HEK293 (cell line): ENCODE measurements at regions not wholly inside any gene's neighbourhood (a gene's known extent, or its start where the extent isn't known, plus 50 kb on each side); places are given as distances from the start of the nearest gene placed in this dataset.

Experiments
- OVOL3 ChIP-seq: fragments of 450-650 bp; formaldehyde crosslinking; IDR thresholded peaks from 2 replicates; pipeline ENCODE4 v1.5.1; 2016; ENCODE audit warnings: missing biosample characterization, missing genetic modification characterization
- TCF7L2 ChIP-seq: IDR thresholded peaks from 2 replicates; pipeline ENCODE4 v1.6.1; 2011; ENCODE audit warnings: low read depth, mild to moderate bottlenecking, inconsistent platforms, low read length, moderate library complexity, borderline replicate concordance
- ZBTB1 ChIP-seq: fragments of 450-650 bp; formaldehyde crosslinking; IDR thresholded peaks from 2 replicates; pipeline ENCODE4 v1.5.1; 2016; ENCODE audit warnings: missing biosample characterization, missing genetic modification characterization
- ZNF169 ChIP-seq: fragments of 450-650 bp; formaldehyde crosslinking; IDR thresholded peaks from 2 replicates; pipeline ENCODE4 v1.5.1; 2016; ENCODE audit warnings: missing biosample characterization, missing genetic modification characterization
- ZNF248 ChIP-seq: fragments of 450-650 bp; formaldehyde crosslinking; IDR thresholded peaks from 2 replicates; pipeline ENCODE4 v1.5.1; 2017; ENCODE audit warnings: missing biosample characterization, missing genetic modification characterization
- ZNF354C ChIP-seq: fragments of 450-650 bp; formaldehyde crosslinking; IDR thresholded peaks from 2 replicates; pipeline ENCODE4 v1.5.1; 2016; ENCODE audit warnings: missing biosample characterization, missing genetic modification characterization, low read depth, borderline replicate concordance
- ZNF449 ChIP-seq: fragments of 450-650 bp; formaldehyde crosslinking; IDR thresholded peaks from 2 replicates; pipeline ENCODE4 v1.5.1; 2017; ENCODE audit warnings: missing biosample characterization, mild to moderate bottlenecking, missing genetic modification characterization, moderate library complexity
- ZNF521 ChIP-seq: fragments of 450-650 bp; formaldehyde crosslinking; IDR thresholded peaks from 2 replicates; pipeline ENCODE4 v1.5.1; 2017; ENCODE audit warnings: missing biosample characterization, mild to moderate bottlenecking, missing genetic modification characterization
- ZNF530 ChIP-seq: fragments of 450-650 bp; formaldehyde crosslinking; IDR thresholded peaks from 2 replicates; pipeline ENCODE4 v1.5.1; 2016; ENCODE audit warnings: low read depth, missing biosample characterization, missing genetic modification characterization
- ZNF549 ChIP-seq: fragments of 450-650 bp; IDR thresholded peaks from 2 replicates; pipeline ENCODE4 v1.5.1; 2018; ENCODE audit warnings: missing biosample characterization, missing genetic modification characterization, mild to moderate bottlenecking, inconsistent platforms, moderate library complexity
- ZNF704 ChIP-seq: fragments of 450-650 bp; formaldehyde crosslinking; IDR thresholded peaks from 2 replicates; pipeline ENCODE4 v1.5.1; 2016; ENCODE audit warnings: missing biosample characterization, missing genetic modification characterization
- TF ChIP-seq, protein P1 (sequence below): fragments of 450-650 bp; formaldehyde crosslinking; IDR thresholded peaks from 2 replicates; pipeline ENCODE4 v1.5.1; 2016; ENCODE audit warnings: missing biosample characterization, missing genetic modification characterization
- TF ChIP-seq, protein P2 (sequence below): fragments of 450-650 bp; formaldehyde crosslinking; IDR thresholded peaks from 2 replicates; pipeline ENCODE4 v1.5.1; 2016; ENCODE audit warnings: missing biosample characterization, missing genetic modification characterization
- TF ChIP-seq, protein P3 (sequence below): fragments of 450-650 bp; formaldehyde crosslinking; IDR thresholded peaks from 2 replicates; pipeline ENCODE4 v1.5.1; 2016; ENCODE audit warnings: missing biosample characterization, missing genetic modification characterization

DNA sequence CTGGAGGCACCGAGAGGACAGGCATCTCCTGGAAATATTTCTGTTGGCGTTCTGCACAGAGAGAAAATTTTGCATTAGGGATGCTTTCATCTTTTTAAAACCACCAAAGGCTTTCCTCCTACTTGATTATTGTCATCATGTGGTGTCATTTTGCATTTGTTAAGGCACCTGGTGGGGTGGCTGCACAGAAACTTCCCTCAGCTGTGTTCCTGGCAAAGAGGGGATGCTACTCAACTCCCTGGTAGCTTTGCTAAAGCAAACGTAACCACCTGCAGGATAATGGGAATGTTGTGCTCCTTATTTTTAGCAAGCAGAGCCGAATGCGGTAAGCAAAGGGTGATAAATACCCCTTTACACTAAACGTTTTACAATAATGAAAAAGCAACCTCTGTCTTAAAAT is 229.8 kb downstream of the STIM2 start:
- TF ChIP-seq, protein P1, sequence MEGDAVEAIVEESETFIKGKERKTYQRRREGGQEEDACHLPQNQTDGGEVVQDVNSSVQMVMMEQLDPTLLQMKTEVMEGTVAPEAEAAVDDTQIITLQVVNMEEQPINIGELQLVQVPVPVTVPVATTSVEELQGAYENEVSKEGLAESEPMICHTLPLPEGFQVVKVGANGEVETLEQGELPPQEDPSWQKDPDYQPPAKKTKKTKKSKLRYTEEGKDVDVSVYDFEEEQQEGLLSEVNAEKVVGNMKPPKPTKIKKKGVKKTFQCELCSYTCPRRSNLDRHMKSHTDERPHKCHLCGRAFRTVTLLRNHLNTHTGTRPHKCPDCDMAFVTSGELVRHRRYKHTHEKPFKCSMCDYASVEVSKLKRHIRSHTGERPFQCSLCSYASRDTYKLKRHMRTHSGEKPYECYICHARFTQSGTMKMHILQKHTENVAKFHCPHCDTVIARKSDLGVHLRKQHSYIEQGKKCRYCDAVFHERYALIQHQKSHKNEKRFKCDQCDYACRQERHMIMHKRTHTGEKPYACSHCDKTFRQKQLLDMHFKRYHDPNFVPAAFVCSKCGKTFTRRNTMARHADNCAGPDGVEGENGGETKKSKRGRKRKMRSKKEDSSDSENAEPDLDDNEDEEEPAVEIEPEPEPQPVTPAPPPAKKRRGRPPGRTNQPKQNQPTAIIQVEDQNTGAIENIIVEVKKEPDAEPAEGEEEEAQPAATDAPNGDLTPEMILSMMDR: no peak
- TF ChIP-seq ZNF248 (tag by site-specific recombination) (no peak), ZNF169 (tag by site-specific recombination) (no peak), ZNF530 (tag by site-specific recombination) (no peak), OVOL3 (no peak), ZNF354C (no peak), ZNF449 (tag by site-specific recombination) (no peak), ZNF521 (no peak), ZNF549 (tag by site-specific recombination) (no peak), TCF7L2 (no peak), ZNF704 (tag by site-specific recombination) (no peak), ZBTB1 (tag by site-specific recombination) (no peak)
- TF ChIP-seq, protein P2, sequence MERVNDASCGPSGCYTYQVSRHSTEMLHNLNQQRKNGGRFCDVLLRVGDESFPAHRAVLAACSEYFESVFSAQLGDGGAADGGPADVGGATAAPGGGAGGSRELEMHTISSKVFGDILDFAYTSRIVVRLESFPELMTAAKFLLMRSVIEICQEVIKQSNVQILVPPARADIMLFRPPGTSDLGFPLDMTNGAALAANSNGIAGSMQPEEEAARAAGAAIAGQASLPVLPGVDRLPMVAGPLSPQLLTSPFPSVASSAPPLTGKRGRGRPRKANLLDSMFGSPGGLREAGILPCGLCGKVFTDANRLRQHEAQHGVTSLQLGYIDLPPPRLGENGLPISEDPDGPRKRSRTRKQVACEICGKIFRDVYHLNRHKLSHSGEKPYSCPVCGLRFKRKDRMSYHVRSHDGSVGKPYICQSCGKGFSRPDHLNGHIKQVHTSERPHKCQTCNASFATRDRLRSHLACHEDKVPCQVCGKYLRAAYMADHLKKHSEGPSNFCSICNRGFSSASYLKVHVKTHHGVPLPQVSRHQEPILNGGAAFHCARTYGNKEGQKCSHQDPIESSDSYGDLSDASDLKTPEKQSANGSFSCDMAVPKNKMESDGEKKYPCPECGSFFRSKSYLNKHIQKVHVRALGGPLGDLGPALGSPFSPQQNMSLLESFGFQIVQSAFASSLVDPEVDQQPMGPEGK (tag by site-specific recombination): no peak
- TF ChIP-seq, protein P3, sequence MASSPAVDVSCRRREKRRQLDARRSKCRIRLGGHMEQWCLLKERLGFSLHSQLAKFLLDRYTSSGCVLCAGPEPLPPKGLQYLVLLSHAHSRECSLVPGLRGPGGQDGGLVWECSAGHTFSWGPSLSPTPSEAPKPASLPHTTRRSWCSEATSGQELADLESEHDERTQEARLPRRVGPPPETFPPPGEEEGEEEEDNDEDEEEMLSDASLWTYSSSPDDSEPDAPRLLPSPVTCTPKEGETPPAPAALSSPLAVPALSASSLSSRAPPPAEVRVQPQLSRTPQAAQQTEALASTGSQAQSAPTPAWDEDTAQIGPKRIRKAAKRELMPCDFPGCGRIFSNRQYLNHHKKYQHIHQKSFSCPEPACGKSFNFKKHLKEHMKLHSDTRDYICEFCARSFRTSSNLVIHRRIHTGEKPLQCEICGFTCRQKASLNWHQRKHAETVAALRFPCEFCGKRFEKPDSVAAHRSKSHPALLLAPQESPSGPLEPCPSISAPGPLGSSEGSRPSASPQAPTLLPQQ: no peak
